B cell (primary cell): ENCODE measurements at regions not wholly inside any gene's neighbourhood (a gene's known extent, or its start where the extent isn't known, plus 50 kb on each side); places are given as distances from the start of the nearest gene placed in this dataset.

Source experiments
- ATAC-seq: fragments of 200-7000 bp; cut with Tn5 transposase; one replicate; pipeline ENCODE4 v1.10.0; 2021; ENCODE audit warnings: low read depth, mild to moderate bottlenecking, moderate number of reproducible peaks, moderate library complexity
- CTCF ChIA-PET: fragments of 350-600 bp; sonication (Branson Sonifier 250); formaldehyde crosslinking; loops from one replicate; lab custom pipeline; 2021; ENCODE audit warnings: antibody characterized with exemption, inconsistent platforms; lab: Charles Lee
- POLR2A ChIA-PET: fragments of 350-600 bp; sonication (Branson Sonifier 250); formaldehyde crosslinking; loops from one replicate; lab custom pipeline; 2021; ENCODE audit warnings: antibody characterized with exemption; lab: Charles Lee
- DNase-seq: peaks from one replicate; pipeline ENCODE4 v3.0.0; 2013
- H2AFZ ChIP-seq: 2 replicates; pipeline ENCODE4 v1.6.1; 2012; ENCODE audit warnings: mild to moderate bottlenecking, low read depth, low read length; ENCODE audit not compliant: insufficient read depth, poor library complexity, severe bottlenecking
- H3K27ac ChIP-seq, 2 donors: 1 replicate in 1 of 2; 2 replicates in 1 of 2; pipeline ENCODE4 v1.5.1; 2012 to 2013; ENCODE audit warnings: low read length in 2 of 2, mild to moderate bottlenecking in 2 of 2, moderate library complexity in 1 of 2
- H3K27me3 ChIP-seq, 4 experiments: fragments of 200-600 bp in 1 of 4; sonication (generic) in 1 of 4; replicated peaks in 1 of 4; 1 replicate in 2 of 4; 2 replicates in 2 of 4; pipeline versions ENCODE4 v1.6.1 to v1.7.0; 2013 to 2016; ENCODE audit warnings: low read length in 3 of 4, mild to moderate bottlenecking in 2 of 4, mixed read lengths in 1 of 4, moderate library complexity in 1 of 4; ENCODE audit not compliant: insufficient read depth in 4 of 4, control insufficient read depth in 3 of 4; ENCODE audit errors: control extremely low read depth in 1 of 4
- H3K36me3 ChIP-seq, 2 experiments: replicated peaks in 1 of 2; 1 replicate in 1 of 2; 2 replicates in 1 of 2; pipeline versions ENCODE4 v1.6.1 to v1.7.1; 2013; ENCODE audit warnings: low read length in 1 of 2; ENCODE audit not compliant: insufficient read depth in 2 of 2, control insufficient read depth in 1 of 2; ENCODE audit errors: control extremely low read depth in 1 of 2, extremely low read depth in 1 of 2
- H3K4me1 ChIP-seq, 2 donors: fragments of 200-600 bp in 1 of 2; sonication (generic) in 1 of 2; 1 replicate in 1 of 2; 2 replicates in 1 of 2; pipeline versions ENCODE4 v1.5.1 to v1.6.1; 2013 to 2017; ENCODE audit warnings: low read length in 2 of 2; ENCODE audit not compliant: control insufficient read depth in 2 of 2, insufficient read depth in 2 of 2
- H3K4me2 ChIP-seq: replicated peaks from 2 replicates; pipeline ENCODE3; 2012; ENCODE audit warnings: mild to moderate bottlenecking, low read depth, low read length; ENCODE audit not compliant: poor library complexity, severe bottlenecking
- H3K4me3 ChIP-seq, 5 experiments: fragments of 200-600 bp in 1 of 5; sonication (generic) in 1 of 5; 1 replicate in 3 of 5; 2 replicates in 2 of 5; pipeline versions ENCODE4 v1.5.1 to v1.7.0; 2011 to 2016; ENCODE audit warnings: low read length in 4 of 5, mild to moderate bottlenecking in 4 of 5, low read depth in 2 of 5, control low read depth in 1 of 5, moderate library complexity in 1 of 5; ENCODE audit not compliant: insufficient read depth in 1 of 5; ENCODE audit errors: control extremely low read depth in 1 of 5, extremely low read depth in 1 of 5
- H3K79me2 ChIP-seq: fragments of 200-600 bp; sonication (generic); one replicate; pipeline ENCODE4 v1.6.0; 2016; ENCODE audit warnings: low read length; ENCODE audit not compliant: control insufficient read depth, insufficient read depth
- H3K9ac ChIP-seq: fragments of 200-600 bp; sonication (generic); 2 replicates; pipeline ENCODE4 v1.6.1; 2017; ENCODE audit warnings: mild to moderate bottlenecking, low read length, moderate library complexity
- H3K9me3 ChIP-seq, 3 donors: one replicate each; pipeline versions ENCODE4 v1.6.1 to v1.7.1; 2013; ENCODE audit warnings: low read length in 2 of 3; ENCODE audit not compliant: control insufficient read depth in 2 of 3, insufficient read depth in 1 of 3; ENCODE audit errors: control extremely low read depth in 1 of 3
- H4K20me1 ChIP-seq: 2 replicates; pipeline ENCODE4 v1.6.0; 2012; ENCODE audit warnings: mild to moderate bottlenecking, low read length; ENCODE audit not compliant: insufficient read depth, control insufficient read depth, poor library complexity, severe bottlenecking
- H3K27ac Mint-ChIP-seq: one replicate; pipeline ENCODE4 v1.8.0; 2021; ENCODE audit warnings: mixed read lengths
- H3K27me3 Mint-ChIP-seq: one replicate; pipeline ENCODE4 v1.8.0; 2021; ENCODE audit warnings: mixed read lengths
- H3K4me1 Mint-ChIP-seq: one replicate; pipeline ENCODE4 v1.8.0; 2021; ENCODE audit warnings: mixed read lengths
- H3K4me3 Mint-ChIP-seq: one replicate; pipeline ENCODE4 v1.8.0; 2021; ENCODE audit warnings: mixed read lengths
- H3K9me3 Mint-ChIP-seq: one replicate; pipeline ENCODE4 v1.8.0; 2022; ENCODE audit warnings: mixed read lengths; ENCODE audit not compliant: insufficient read depth
- CTCF ChIP-seq: fragments of 200-600 bp; IDR thresholded peaks from one replicate; pipeline ENCODE4 v1.8.0; 2022; ENCODE audit warnings: antibody characterized with exemption, mild to moderate bottlenecking
- EZH2 ChIP-seq: IDR thresholded peaks from 2 replicates; pipeline ENCODE4 v1.6.1; 2012; ENCODE audit warnings: borderline replicate concordance, low read depth, mild to moderate bottlenecking, moderate library complexity, low read length; ENCODE audit not compliant: insufficient read depth, poor library complexity, severe bottlenecking
- intact Hi-C: fragments of 100-400 bp; cut with micrococcal nuclease; formaldehyde crosslinking; loops from one replicate; pipeline ENCODE4 v1.10.0; 2022

- no peaks in the 10 kb centered on the region for H3K9me3 Mint-ChIP-seq
- H3K27ac Mint-ChIP-seq, result no peak overlapping the region
- Histone ChIP-seq H3K9ac (no peak overlapping the region), H3K27me3 (no peaks in the 10 kb centered on the region), H3K4me3 (no peak overlapping the region), H4K20me1 (no peaks in the 10 kb centered on the region), H3K27ac (no peak overlapping the region), H2AFZ (no peak overlapping the region), H3K79me2 (no peaks in the 10 kb centered on the region), H3K9me3 (no peaks in the 10 kb centered on the region), H3K4me1 (no peaks in the 10 kb centered on the region), H3K4me2 (no peak overlapping the region), H3K36me3 (no peaks in the 10 kb centered on the region)
- TF ChIP-seq EZH2, result no peak
- no peak for TF ChIP-seq CTCF
- intact Hi-C loops, result no loop called here
- ChIA-PET POLR2A (no interaction called here), CTCF (no interaction called here)
- H3K27me3 Mint-ChIP-seq, result no peaks in the 10 kb centered on the region
- DNase-seq (no peak), ATAC-seq (no peak)
- no peaks in the 10 kb centered on the region for H3K4me1 Mint-ChIP-seq
- H3K4me3 Mint-ChIP-seq, result no peak overlapping the region
Measured at GRCh38 chr4:141503260-141503659, 133.1 kb upstream of the IL15 start.

GRCh38 chr4:141511055-141511454 lies 125.3 kb upstream of the IL15 start:
- CTCF ChIA-PET, result no interaction called here
- Mint-ChIP-seq H3K27me3 (no peaks in the 10 kb centered on the region), H3K4me1 (no peaks in the 10 kb centered on the region), H3K9me3 (no peaks in the 10 kb centered on the region), H3K27ac (no peak overlapping the region), H3K4me3 (no peak overlapping the region)
- Histone ChIP-seq H4K20me1 (no peaks in the 10 kb centered on the region), H3K4me3 (no peak overlapping the region), H3K9me3 (no peaks in the 10 kb centered on the region), H3K36me3 (no peaks in the 10 kb centered on the region), H3K4me1 (no peaks in the 10 kb centered on the region), H3K4me2 (no peak overlapping the region), H2AFZ (no peak overlapping the region), H3K27ac (no peak overlapping the region), H3K9ac (no peak overlapping the region), H3K27me3 (no peaks in the 10 kb centered on the region), H3K79me2 (no peaks in the 10 kb centered on the region)
- POLR2A ChIA-PET, result no interaction called here
- DNase-seq, result no peak
- ATAC-seq, result no peak
- intact Hi-C loops, result no loop called here
- TF ChIP-seq EZH2 (no peak), CTCF (no peak)
